SK-N-SH (cell line): ENCODE measurements at regions not wholly inside any gene's neighbourhood (a gene's known extent, or its start where the extent isn't known, plus 50 kb on each side); places are given as distances from the start of the nearest gene placed in this dataset.

Experiments
- CTCF ChIA-PET: fragments of 300-600, 350-600 bp; formaldehyde crosslinking; extraction: SDS; loops from one replicate; lab custom pipeline; 2021; lab: Yijun Ruan, JAX
- POLR2A ChIA-PET: fragments of 350-600 bp; sonication (Branson Sonifier 250); formaldehyde crosslinking; extraction: SDS; loops from one replicate; lab custom pipeline; 2020; ENCODE audit warnings: antibody characterized with exemption, inconsistent platforms; lab: Yijun Ruan, JAX
- DNase-seq: peaks from one replicate; pipeline ENCODE4 v3.0.0; 2012
- H2AFZ ChIP-seq: fragments of 200-600 bp; sonication (generic); 2 replicates; pipeline ENCODE4 v1.8.1; 2016; ENCODE audit warnings: antibody characterized with exemption, mild to moderate bottlenecking, low read depth
- H3F3A ChIP-seq: fragments of 200-600 bp; sonication (generic); replicated peaks from 2 replicates; pipeline ENCODE3; 2016; ENCODE audit warnings: antibody characterized with exemption, mild to moderate bottlenecking; ENCODE audit not compliant: insufficient read depth
- H3K27ac ChIP-seq, 2 experiments: fragments of 200-500 bp in 1 of 2; fragments of 200-600 bp in 1 of 2; sonication (Bioruptor generic) in 1 of 2; sonication (generic), shearing (Covaris generic) in 1 of 2; 2 replicates each; pipeline versions ENCODE4 v1.5.1 to v1.6.1; 2014 to 2016; ENCODE audit warnings: low read depth in 2 of 2, inconsistent platforms in 1 of 2, low read length in 1 of 2, mild to moderate bottlenecking in 1 of 2, mixed read lengths in 1 of 2
- H3K27me3 ChIP-seq: fragments of 200-600 bp; sonication (generic), shearing (Covaris generic); 2 replicates; pipeline ENCODE4 v1.6.1; 2016; ENCODE audit warnings: mixed run types; ENCODE audit not compliant: insufficient read depth
- H3K36me3 ChIP-seq, 2 experiments: fragments of 200-500 bp in 1 of 2; fragments of 200-600 bp in 1 of 2; sonication (Bioruptor generic) in 1 of 2; sonication (generic) in 1 of 2; replicated peaks in 1 of 2; 2 replicates each; pipeline versions ENCODE3 to v1.5.1; 2014 to 2016; ENCODE audit warnings: low read length in 1 of 2, mild to moderate bottlenecking in 1 of 2; ENCODE audit not compliant: insufficient read depth in 2 of 2, control insufficient read depth in 1 of 2
- H3K4me1 ChIP-seq, 2 experiments: fragments of 200-500 bp in 1 of 2; fragments of 200-600 bp in 1 of 2; sonication (Bioruptor generic) in 1 of 2; sonication (generic), shearing (Covaris generic) in 1 of 2; 2 replicates each; pipeline versions ENCODE4 v1.5.1 to v1.6.1; 2014 to 2016; ENCODE audit warnings: low read depth in 1 of 2, low read length in 1 of 2, mixed run types in 1 of 2; ENCODE audit not compliant: insufficient read depth in 2 of 2, control insufficient read depth in 1 of 2
- H3K4me2 ChIP-seq: fragments of 200-600 bp; sonication (generic), shearing (Covaris generic); 2 replicates; pipeline ENCODE4 v1.6.1; 2017; ENCODE audit warnings: mixed run types
- H3K4me3 ChIP-seq, 2 experiments: fragments of 200-500 bp in 1 of 2; fragments of 200-600 bp in 1 of 2; sonication (Bioruptor generic) in 1 of 2; sonication (generic), shearing (Covaris generic) in 1 of 2; 2 replicates each; pipeline versions ENCODE4 v1.5.1 to v1.8.1; 2014 to 2016; ENCODE audit warnings: low read depth in 2 of 2, inconsistent platforms in 1 of 2, low read length in 1 of 2, mild to moderate bottlenecking in 1 of 2, mixed read lengths in 1 of 2, moderate library complexity in 1 of 2
- H3K79me2 ChIP-seq: fragments of 200-600 bp; sonication (generic); 2 replicates; pipeline ENCODE4 v1.8.1; 2017; ENCODE audit warnings: mild to moderate bottlenecking; ENCODE audit not compliant: insufficient read depth
- H3K9ac ChIP-seq: fragments of 200-600 bp; sonication (generic); 2 replicates; pipeline ENCODE4 v1.6.1; 2017; ENCODE audit warnings: mixed run types
- H3K9me2 ChIP-seq: fragments of 200-600 bp; sonication (generic); 2 replicates; pipeline ENCODE4 v1.6.1; 2017; ENCODE audit warnings: mixed run types
- H3K9me3 ChIP-seq: fragments of 200-600 bp; sonication (generic); 2 replicates; pipeline ENCODE4 v1.6.1; 2017; ENCODE audit warnings: mixed run types, mild to moderate bottlenecking, moderate library complexity
- H4K20me1 ChIP-seq: fragments of 200-600 bp; sonication (generic); 2 replicates; pipeline ENCODE4 v1.6.1; 2017; ENCODE audit warnings: mild to moderate bottlenecking, mixed run types; ENCODE audit not compliant: insufficient read depth
- EZH2phosphoT487 ChIP-seq: fragments of 200-600 bp; sonication (generic); IDR thresholded peaks from 2 replicates; pipeline ENCODE4 v1.6.1; 2017; ENCODE audit warnings: low read depth, mixed run types, mild to moderate bottlenecking, antibody characterized with exemption, moderate library complexity, borderline replicate concordance
- FOSL2 ChIP-seq: IDR thresholded peaks from 2 replicates; pipeline ENCODE4 v1.4.0; 2012; ENCODE audit warnings: low read depth, mild to moderate bottlenecking, moderate library complexity, borderline replicate concordance
- FOXM1 ChIP-seq: IDR thresholded peaks from 2 replicates; pipeline ENCODE4 v1.4.0; 2012; ENCODE audit warnings: low read depth, mild to moderate bottlenecking
- GABPA ChIP-seq: IDR thresholded peaks from 2 replicates; pipeline ENCODE4 v1.4.0; 2012; ENCODE audit warnings: low read depth, mild to moderate bottlenecking
- GATA2 ChIP-seq: sonication (generic); formaldehyde crosslinking; IDR thresholded peaks from 2 replicates; pipeline ENCODE4 v1.5.0; 2020; ENCODE audit warnings: mild to moderate bottlenecking, missing genetic modification reagents
- MXI1 ChIP-seq: IDR thresholded peaks from 2 replicates; pipeline ENCODE4 v1.6.1; 2012; ENCODE audit warnings: mild to moderate bottlenecking, low read depth, low read length, improper control_type of control experiment
- NRF1 ChIP-seq: IDR thresholded peaks from 2 replicates; pipeline ENCODE4 v1.6.1; 2012; ENCODE audit warnings: low read depth, mild to moderate bottlenecking, low read length
- POLR2AphosphoS5 ChIP-seq: IDR thresholded peaks from 2 replicates; pipeline ENCODE4 v1.6.1; 2012; ENCODE audit warnings: low read depth, low read length
- RAD21 ChIP-seq: IDR thresholded peaks from 2 replicates; pipeline ENCODE4 v1.6.1; 2012; ENCODE audit warnings: mild to moderate bottlenecking, low read length
- RCOR1 ChIP-seq: fragments of 150-350 bp; IDR thresholded peaks from 2 replicates; pipeline ENCODE4 v1.6.1; 2017; ENCODE audit warnings: antibody characterized with exemption, low read length
- RFX5 ChIP-seq: IDR thresholded peaks from 2 replicates; pipeline ENCODE4 v1.6.1; 2012; ENCODE audit warnings: mild to moderate bottlenecking, improper control_type of control experiment, low read length
- RXRA ChIP-seq: IDR thresholded peaks from 2 replicates; pipeline ENCODE4 v1.4.0; 2012; ENCODE audit warnings: low read depth, mild to moderate bottlenecking, borderline replicate concordance
- TAF1 ChIP-seq: IDR thresholded peaks from 2 replicates; pipeline ENCODE4 v1.6.1; 2012; ENCODE audit warnings: low read depth, mild to moderate bottlenecking, low read length, moderate library complexity, borderline replicate concordance
- TCF12 ChIP-seq: IDR thresholded peaks from 2 replicates; pipeline ENCODE4 v1.4.0; 2012
- TEAD4 ChIP-seq: IDR thresholded peaks from 2 replicates; pipeline ENCODE4 v1.4.0; 2012; ENCODE audit warnings: mild to moderate bottlenecking, borderline replicate concordance; ENCODE audit not compliant: insufficient read depth
- WGBS: methylation state at CpG from one replicate; pipeline ENCODE4 v1.1.6; 2017; ENCODE audit warnings: low lambda C conversion rate; 5-methylcytosine and 5-hydroxymethylcytosine counted together
- TF ChIP-seq, protein P1 (sequence below): IDR thresholded peaks from 2 replicates; pipeline ENCODE4 v1.4.0; 2012; ENCODE audit warnings: low read depth, borderline replicate concordance
- TF ChIP-seq, protein P2 (sequence below): IDR thresholded peaks from 2 replicates; pipeline ENCODE4 v1.6.1; 2012; ENCODE audit warnings: mild to moderate bottlenecking, low read depth, low read length, moderate library complexity
- TF ChIP-seq, protein P3 (sequence below): fragments of 150-350 bp; IDR thresholded peaks from 2 replicates; pipeline ENCODE4 v1.6.1; 2017; ENCODE audit warnings: antibody characterized with exemption, low read length, low read depth, borderline replicate concordance

DNA sequence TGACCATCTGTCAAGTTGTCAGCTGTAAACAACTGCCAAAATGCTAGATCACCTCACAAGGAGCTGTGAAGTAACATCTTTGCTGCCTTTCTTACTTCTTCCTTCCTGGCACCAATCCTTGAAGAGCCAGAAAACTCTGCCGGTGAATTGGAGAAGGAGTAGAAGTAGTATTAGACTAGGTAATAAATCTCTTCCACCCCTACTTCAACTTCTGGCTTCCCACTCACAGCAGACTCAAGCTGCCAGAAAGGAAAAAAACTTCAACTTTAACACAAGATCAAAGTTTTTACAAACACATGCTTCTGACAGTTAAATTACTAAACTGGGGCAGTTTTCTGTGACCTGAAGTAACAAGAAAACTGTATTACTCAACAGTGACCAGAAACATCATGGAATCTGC, 164.7 kb upstream of the SLC7A11 start:
- no peak overlapping the region for H3K4me2 ChIP-seq
- H3K9ac ChIP-seq: no peak overlapping the region
- CTCF ChIA-PET: interaction anchor here (1.4 kb wide), 1 partner anchor 464 kb away, joined by 3 read pairs; no protein-coding TSS in a partner anchor
- no peaks in the 10 kb centered on the region for H3K79me2 ChIP-seq
- no peak overlapping the region for H2AFZ ChIP-seq
- no peaks in the 10 kb centered on the region for H3F3A ChIP-seq
- WGBS: 93% methylated on average over 1 of the region's 1 CpG
- H3K9me2 ChIP-seq: no peaks in the 10 kb centered on the region
- H3K27ac ChIP-seq: no peak overlapping the region
- TF ChIP-seq FOXM1: no peak
- TF ChIP-seq TCF12: no peak
- TF ChIP-seq MXI1: no peak
- no peak for TF ChIP-seq EZH2phosphoT487
- TF ChIP-seq, protein P1, sequence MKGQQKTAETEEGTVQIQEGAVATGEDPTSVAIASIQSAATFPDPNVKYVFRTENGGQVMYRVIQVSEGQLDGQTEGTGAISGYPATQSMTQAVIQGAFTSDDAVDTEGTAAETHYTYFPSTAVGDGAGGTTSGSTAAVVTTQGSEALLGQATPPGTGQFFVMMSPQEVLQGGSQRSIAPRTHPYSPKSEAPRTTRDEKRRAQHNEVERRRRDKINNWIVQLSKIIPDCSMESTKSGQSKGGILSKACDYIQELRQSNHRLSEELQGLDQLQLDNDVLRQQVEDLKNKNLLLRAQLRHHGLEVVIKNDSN: no peak
- no peak for TF ChIP-seq TAF1
- no peak for TF ChIP-seq FOSL2
- no peak for TF ChIP-seq TEAD4
- no peak for TF ChIP-seq RFX5
- TF ChIP-seq, protein P2, sequence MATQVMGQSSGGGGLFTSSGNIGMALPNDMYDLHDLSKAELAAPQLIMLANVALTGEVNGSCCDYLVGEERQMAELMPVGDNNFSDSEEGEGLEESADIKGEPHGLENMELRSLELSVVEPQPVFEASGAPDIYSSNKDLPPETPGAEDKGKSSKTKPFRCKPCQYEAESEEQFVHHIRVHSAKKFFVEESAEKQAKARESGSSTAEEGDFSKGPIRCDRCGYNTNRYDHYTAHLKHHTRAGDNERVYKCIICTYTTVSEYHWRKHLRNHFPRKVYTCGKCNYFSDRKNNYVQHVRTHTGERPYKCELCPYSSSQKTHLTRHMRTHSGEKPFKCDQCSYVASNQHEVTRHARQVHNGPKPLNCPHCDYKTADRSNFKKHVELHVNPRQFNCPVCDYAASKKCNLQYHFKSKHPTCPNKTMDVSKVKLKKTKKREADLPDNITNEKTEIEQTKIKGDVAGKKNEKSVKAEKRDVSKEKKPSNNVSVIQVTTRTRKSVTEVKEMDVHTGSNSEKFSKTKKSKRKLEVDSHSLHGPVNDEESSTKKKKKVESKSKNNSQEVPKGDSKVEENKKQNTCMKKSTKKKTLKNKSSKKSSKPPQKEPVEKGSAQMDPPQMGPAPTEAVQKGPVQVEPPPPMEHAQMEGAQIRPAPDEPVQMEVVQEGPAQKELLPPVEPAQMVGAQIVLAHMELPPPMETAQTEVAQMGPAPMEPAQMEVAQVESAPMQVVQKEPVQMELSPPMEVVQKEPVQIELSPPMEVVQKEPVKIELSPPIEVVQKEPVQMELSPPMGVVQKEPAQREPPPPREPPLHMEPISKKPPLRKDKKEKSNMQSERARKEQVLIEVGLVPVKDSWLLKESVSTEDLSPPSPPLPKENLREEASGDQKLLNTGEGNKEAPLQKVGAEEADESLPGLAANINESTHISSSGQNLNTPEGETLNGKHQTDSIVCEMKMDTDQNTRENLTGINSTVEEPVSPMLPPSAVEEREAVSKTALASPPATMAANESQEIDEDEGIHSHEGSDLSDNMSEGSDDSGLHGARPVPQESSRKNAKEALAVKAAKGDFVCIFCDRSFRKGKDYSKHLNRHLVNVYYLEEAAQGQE: no peak
- no peak for TF ChIP-seq RCOR1
- TF ChIP-seq RAD21: no peak
- TF ChIP-seq NRF1: no peak
- TF ChIP-seq POLR2AphosphoS5: no peak
- no peak for TF ChIP-seq GABPA
- no peak for TF ChIP-seq RXRA
- TF ChIP-seq, protein P3, sequence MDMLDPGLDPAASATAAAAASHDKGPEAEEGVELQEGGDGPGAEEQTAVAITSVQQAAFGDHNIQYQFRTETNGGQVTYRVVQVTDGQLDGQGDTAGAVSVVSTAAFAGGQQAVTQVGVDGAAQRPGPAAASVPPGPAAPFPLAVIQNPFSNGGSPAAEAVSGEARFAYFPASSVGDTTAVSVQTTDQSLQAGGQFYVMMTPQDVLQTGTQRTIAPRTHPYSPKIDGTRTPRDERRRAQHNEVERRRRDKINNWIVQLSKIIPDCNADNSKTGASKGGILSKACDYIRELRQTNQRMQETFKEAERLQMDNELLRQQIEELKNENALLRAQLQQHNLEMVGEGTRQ: no peak
- TF ChIP-seq GATA2: no peak
- TF ChIP-seq, all 33 proteins: peak for 0
- Histone ChIP-seq H4K20me1 (no peaks in the 10 kb centered on the region), H3K4me3 (no peak overlapping the region), H3K4me1 (peaks cover 0 to 3% of the 10 kb centered on the region in 2 experiments; a peak in 1 of 4 replicates), H3K9me3 (no peaks in the 10 kb centered on the region), H3K36me3 (no peaks in the 10 kb centered on the region), H3K27me3 (no peaks in the 10 kb centered on the region)
- DNase-seq: no peak
- POLR2A ChIA-PET: no interaction called here
